ENCODE measurements at regions not wholly inside any gene's neighbourhood (a gene's known extent, or its start where the extent isn't known, plus 50 kb on each side); places are given as distances from the start of the nearest gene placed in this dataset.
"Not testable (repeated sequence)": the region's sequence is repeated elsewhere in the genome, so short reads cannot be mapped to it uniquely, and the experiment has no call there.

DNA sequence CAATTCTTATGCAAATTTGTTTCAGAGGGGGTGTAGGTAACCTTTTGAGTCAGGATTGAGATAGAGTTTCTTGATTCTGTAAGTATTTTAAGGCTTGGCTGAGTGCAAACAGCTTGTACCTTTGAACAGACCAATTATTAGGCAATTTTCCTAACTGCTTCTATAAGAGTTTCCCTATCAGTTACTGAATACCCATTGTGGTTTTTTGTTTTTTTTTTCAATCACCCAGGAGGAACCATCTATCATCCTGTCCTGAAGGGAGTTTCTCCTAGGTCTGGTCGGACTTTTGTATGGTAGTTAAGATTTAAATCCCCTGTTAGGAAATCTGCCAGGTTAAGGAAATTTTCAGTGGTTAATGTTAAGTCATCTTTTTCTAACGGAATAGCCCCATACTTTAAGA lies 319.4 kb upstream of the SLC39A10 start:
- H3K4me3 ChIP-seq (ENCODE audit: low read depth, low read length), result no peak overlapping the region
- CTCF ChIA-PET, result no interaction called here
- TF ChIP-seq, protein P1, sequence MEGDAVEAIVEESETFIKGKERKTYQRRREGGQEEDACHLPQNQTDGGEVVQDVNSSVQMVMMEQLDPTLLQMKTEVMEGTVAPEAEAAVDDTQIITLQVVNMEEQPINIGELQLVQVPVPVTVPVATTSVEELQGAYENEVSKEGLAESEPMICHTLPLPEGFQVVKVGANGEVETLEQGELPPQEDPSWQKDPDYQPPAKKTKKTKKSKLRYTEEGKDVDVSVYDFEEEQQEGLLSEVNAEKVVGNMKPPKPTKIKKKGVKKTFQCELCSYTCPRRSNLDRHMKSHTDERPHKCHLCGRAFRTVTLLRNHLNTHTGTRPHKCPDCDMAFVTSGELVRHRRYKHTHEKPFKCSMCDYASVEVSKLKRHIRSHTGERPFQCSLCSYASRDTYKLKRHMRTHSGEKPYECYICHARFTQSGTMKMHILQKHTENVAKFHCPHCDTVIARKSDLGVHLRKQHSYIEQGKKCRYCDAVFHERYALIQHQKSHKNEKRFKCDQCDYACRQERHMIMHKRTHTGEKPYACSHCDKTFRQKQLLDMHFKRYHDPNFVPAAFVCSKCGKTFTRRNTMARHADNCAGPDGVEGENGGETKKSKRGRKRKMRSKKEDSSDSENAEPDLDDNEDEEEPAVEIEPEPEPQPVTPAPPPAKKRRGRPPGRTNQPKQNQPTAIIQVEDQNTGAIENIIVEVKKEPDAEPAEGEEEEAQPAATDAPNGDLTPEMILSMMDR (IDR thresholded peaks at IDR 0.05; ENCODE audit: insufficient read depth, low read length, missing control alignments), result no peak
- DNase-seq (ENCODE audit: low read depth, low spot score), result no peak
- POLR2A ChIA-PET, result no interaction called here

DNA sequence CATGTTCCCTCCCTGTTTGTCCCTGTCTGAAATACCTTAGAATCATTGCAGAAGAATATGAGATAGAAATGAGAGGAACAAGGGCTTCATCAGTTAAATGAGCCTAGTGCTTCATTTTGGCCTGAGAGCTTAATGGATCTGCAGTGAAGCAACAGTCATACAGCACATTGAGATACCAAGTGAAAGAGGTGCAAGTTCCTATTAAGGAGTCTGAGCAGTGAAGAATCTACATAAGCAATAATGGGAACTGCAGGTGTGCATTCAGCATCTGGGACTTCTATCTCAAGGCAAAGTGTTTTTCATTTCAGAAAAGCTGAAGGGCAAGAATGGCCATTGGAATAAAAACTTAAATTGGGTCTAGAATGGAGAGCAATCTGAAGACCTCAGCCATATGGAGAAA lies 323.2 kb upstream of the SLC39A10 start:
- H3K4me3 ChIP-seq (ENCODE audit: low read depth, low read length), result no peak overlapping the region
- ChIA-PET POLR2A (no interaction called here), CTCF (interaction anchor here (0.9 kb wide), 1 partner anchor 14 kb away, joined by 3 read pairs; no protein-coding TSS in a partner anchor)
- TF ChIP-seq, protein P1 (IDR thresholded peaks at IDR 0.05; ENCODE audit: insufficient read depth, low read length, missing control alignments), result no peak
- no peak for DNase-seq (ENCODE audit: low read depth, low spot score)

DNA sequence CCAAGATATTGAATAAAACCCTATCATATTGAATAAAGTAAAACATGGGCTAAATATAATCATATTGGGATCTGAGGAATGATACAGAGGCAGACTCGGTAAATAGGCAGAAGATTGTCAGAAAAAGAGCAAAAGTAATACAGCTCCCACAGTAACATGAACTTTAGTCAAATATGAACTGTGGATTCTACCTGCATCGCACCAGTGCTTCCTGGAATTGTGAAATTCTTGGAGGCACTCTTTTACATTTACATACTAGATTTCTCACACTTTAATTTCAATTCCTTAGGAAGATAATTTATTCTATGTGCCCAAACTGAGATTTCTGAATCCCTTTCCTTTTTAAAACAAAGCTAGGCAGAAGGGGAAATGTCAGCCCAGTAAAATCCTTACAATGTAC lies 325.1 kb upstream of the SLC39A10 start:
- TF ChIP-seq, protein P1 (IDR thresholded peaks at IDR 0.05; ENCODE audit: insufficient read depth, low read length, missing control alignments), result no peak
- H3K4me3 ChIP-seq (ENCODE audit: low read depth, low read length), result no peak overlapping the region
- ChIA-PET CTCF (no interaction called here), POLR2A (no interaction called here)
- no peak for DNase-seq (ENCODE audit: low read depth, low spot score)

DNA sequence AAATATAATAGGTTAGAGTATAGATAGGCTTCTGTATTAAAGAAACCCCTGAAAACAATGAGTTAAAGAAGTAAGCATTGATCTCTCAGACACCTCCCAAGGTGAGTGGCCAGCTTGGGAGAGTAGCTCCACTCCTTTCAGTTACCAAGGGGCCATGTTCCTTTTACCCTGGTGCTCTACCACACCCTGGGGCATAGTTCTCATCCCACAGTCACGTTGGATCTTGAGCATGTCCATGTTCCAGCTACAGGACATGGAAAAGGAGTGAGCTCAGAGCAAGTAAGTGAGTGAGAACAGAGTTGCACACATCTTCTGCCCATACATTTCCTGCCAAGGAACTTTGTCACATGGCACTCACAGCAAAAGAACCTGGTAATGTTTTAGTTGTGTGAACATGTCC lies 325.9 kb upstream of the SLC39A10 start:
- CTCF ChIA-PET, result no interaction called here

DNA sequence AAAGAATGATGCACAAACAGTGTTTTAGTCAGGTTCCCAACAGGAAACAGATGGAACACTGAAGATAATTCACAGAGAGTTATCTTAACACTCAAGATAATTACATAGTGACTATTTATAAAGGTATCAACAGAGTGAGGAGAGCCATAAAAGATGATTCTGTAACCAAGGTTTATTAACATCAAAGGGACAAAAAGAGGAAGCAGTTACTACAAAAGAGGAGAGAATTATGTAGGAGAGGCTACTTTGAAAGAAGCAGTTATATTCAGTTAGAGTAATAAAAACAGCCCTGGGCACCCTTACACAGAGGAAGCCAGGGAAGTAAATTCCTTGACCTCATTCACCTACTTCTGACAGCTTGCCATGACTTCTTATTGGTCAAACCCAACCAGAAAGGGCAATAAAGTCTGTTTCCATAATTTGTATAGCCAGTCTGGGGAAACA lies 326.5 kb upstream of the SLC39A10 start:
- POLR2A ChIA-PET, result no interaction called here
- TF ChIP-seq, protein P1 (IDR thresholded peaks at IDR 0.05; ENCODE audit: insufficient read depth, low read length, missing control alignments), result no peak
- H3K4me3 ChIP-seq (ENCODE audit: low read depth, low read length), result no peak overlapping the region
- CTCF ChIA-PET, result no interaction called here
- no peak for DNase-seq (ENCODE audit: low read depth, low spot score)

More for the DNA sequence above, 325.9 kb upstream of the SLC39A10 start:
- POLR2A ChIA-PET, result no interaction called here
- TF ChIP-seq, protein P1 (IDR thresholded peaks at IDR 0.05; ENCODE audit: insufficient read depth, low read length, missing control alignments), result no peak
- no peak for DNase-seq (ENCODE audit: low read depth, low spot score)
- H3K4me3 ChIP-seq (ENCODE audit: low read depth, low read length), result no peak overlapping the region

DNA sequence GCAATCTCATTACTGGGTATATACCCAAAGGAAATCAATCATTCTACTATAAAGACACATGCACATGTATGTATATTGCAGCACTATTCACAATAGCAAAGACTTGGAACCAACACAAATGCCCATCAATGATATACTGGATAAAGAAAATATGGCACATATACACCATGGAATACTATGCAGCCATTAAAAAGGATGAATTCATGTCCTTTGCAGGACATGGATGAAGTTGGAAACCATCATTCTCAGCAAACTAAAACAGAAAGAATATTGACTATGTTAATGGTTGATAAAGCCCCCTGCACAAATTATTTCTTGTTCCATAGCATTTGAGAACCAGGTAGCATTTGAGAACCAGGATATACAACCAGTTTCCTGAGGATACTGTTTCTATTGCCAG lies 327.2 kb upstream of the SLC39A10 start:
- H3K4me3 ChIP-seq (ENCODE audit: low read depth, low read length); POLR2A ChIA-PET; CTCF ChIA-PET; DNase-seq (ENCODE audit: low read depth, low spot score): not testable (repeated sequence)

DNA sequence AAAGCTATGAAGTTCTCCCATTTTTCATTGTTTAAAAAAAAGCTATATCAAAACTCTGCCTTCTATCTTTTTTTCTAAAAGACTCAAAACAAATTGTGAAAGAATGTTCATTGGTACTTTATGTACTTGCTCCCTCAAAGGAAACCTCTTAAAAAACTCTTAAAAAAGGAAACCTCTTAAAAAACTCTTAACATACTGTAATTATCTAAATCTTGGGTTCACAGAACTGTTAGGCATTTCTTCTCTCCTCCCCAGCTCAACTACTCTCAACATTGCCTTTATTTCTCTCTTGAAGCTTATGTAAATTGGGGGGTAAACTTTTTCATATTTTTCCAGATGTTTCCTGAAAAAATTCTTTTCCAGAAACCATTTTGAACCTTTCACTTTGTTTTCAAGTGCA lies 330.5 kb upstream of the SLC39A10 start:
- TF ChIP-seq, protein P1 (IDR thresholded peaks at IDR 0.05; ENCODE audit: insufficient read depth, low read length, missing control alignments), result no peak
- ChIA-PET POLR2A (no interaction called here), CTCF (interaction anchor here (1.4 kb wide), 1 partner anchor 334 kb away, joined by 6 read pairs; no protein-coding TSS in a partner anchor)
- H3K4me3 ChIP-seq (ENCODE audit: low read depth, low read length), result no peak overlapping the region
- no peak for DNase-seq (ENCODE audit: low read depth, low spot score)

Measured in AG04449 (cell line).